ENCODE measurements at regions not wholly inside any gene's neighbourhood (a gene's known extent, or its start where the extent isn't known, plus 50 kb on each side); places are given as distances from the start of the nearest gene placed in this dataset.

DNA sequence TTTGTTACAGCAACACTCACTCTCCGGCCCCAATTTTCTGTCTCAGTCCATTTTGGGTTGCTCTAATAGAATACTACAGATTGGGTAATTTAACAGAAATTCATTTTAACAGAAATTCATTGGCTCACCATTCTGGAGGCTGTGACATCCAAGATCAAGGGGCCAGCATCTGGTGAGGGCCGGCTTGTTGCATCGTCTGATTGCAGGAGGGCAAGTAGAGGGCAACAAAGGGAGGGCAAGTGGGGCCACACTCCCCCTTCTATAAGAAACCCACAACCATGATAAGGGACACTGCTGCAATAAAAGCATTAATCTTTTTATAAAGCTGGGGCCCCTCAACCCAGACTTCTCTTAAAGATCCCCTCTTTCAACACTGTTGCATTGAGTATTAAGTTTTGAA lies 260.1 kb upstream of the TMPRSS15 start:
- Histone ChIP-seq H3K4me2 (ENCODE audit: low read length) (no peak overlapping the region), H3K79me2 (ENCODE audit: insufficient read depth, low read length) (no peaks in the 10 kb centered on the region), H3K4me1 (ENCODE audit: insufficient read depth, low read length) (no peaks in the 10 kb centered on the region), H3K4me3 (ENCODE audit: insufficient read depth, low read depth, low read length) (no peak overlapping the region), H3K36me3 (ENCODE audit: insufficient read depth, low read length) (no peaks in the 10 kb centered on the region), H3K9ac (ENCODE audit: low read length) (no peak overlapping the region), H3K27me3 (ENCODE audit: insufficient read depth, low read length) (no peaks in the 10 kb centered on the region), H3K9me3 (ENCODE audit: insufficient read depth, low read depth, low read length) (no peaks in the 10 kb centered on the region), H4K20me1 (ENCODE audit: insufficient read depth, low read length) (no peaks in the 10 kb centered on the region), H3K27ac (ENCODE audit: low read depth, low read length) (no peak overlapping the region), H2AFZ (ENCODE audit: low read depth, low read length) (no peak overlapping the region)
- DNase-seq (ENCODE audit: low read depth) (no peak), FAIRE-seq (no peak)
- Mint-ChIP-seq H3K9me3 (ENCODE audit: unreplicated experiment) (no peaks in the 10 kb centered on the region), H3K27me3 (ENCODE audit: low read depth, unreplicated experiment) (no peaks in the 10 kb centered on the region), H3K27ac (ENCODE audit: unreplicated experiment) (no peak overlapping the region), H3K36me3 (ENCODE audit: low read depth, unreplicated experiment) (no peaks in the 10 kb centered on the region), H3K4me1 (ENCODE audit: low read depth, unreplicated experiment) (peaks cover 8% of the 10 kb centered on the region), H3K4me3 (ENCODE audit: unreplicated experiment) (no peak overlapping the region)
- TF ChIP-seq CTCF (IDR thresholded peaks at IDR 0.05; ENCODE audit: insufficient read depth, low read depth, low read length) (no peak), EZH2 (IDR thresholded peaks at IDR 0.05; ENCODE audit: insufficient read depth, low read length) (no peak)

DNA sequence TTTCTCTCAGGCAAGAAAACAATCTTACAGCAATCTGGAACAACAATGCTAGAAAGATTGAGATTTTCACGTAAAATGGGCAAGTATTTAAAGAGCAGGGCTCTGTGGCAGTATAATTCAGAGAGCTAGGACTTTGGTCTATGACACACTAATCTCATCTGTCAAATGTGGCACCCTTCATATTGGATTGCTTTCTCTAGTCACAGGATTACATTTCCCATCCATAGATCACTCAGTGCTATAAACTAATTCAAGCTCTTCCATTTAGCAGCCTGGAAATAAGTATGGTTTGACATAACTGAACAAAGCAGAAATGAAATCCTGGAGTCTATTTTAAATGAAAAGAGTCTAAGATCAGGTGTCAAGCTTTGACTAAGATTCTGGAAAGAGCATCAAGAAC lies 263.1 kb upstream of the TMPRSS15 start:
- Histone ChIP-seq H3K79me2 (ENCODE audit: insufficient read depth, low read length) (no peaks in the 10 kb centered on the region), H3K9ac (ENCODE audit: low read length) (no peak overlapping the region), H3K4me2 (ENCODE audit: low read length) (no peak overlapping the region), H3K27me3 (ENCODE audit: insufficient read depth, low read length) (no peaks in the 10 kb centered on the region), H3K4me3 (ENCODE audit: insufficient read depth, low read depth, low read length) (no peak overlapping the region), H3K36me3 (ENCODE audit: insufficient read depth, low read length) (no peaks in the 10 kb centered on the region), H3K4me1 (ENCODE audit: insufficient read depth, low read length) (no peaks in the 10 kb centered on the region), H3K27ac (ENCODE audit: low read depth, low read length) (no peak overlapping the region), H3K9me3 (ENCODE audit: insufficient read depth, low read depth, low read length) (no peaks in the 10 kb centered on the region), H2AFZ (ENCODE audit: low read depth, low read length) (no peak overlapping the region), H4K20me1 (ENCODE audit: insufficient read depth, low read length) (no peaks in the 10 kb centered on the region)
- DNase-seq (ENCODE audit: low read depth) (no peak), FAIRE-seq (no peak)
- no peak overlapping the region for H3K4me3 Mint-ChIP-seq (ENCODE audit: unreplicated experiment)
- no peaks in the 10 kb centered on the region for H3K36me3 Mint-ChIP-seq (ENCODE audit: low read depth, unreplicated experiment)
- peaks cover 4% of the 10 kb centered on the region for H3K9me3 Mint-ChIP-seq (ENCODE audit: unreplicated experiment)
- H3K4me1 Mint-ChIP-seq (ENCODE audit: low read depth, unreplicated experiment) = peaks cover 8% of the 10 kb centered on the region
- H3K27me3 Mint-ChIP-seq (ENCODE audit: low read depth, unreplicated experiment) = no peaks in the 10 kb centered on the region
- no peak for TF ChIP-seq CTCF (IDR thresholded peaks at IDR 0.05; ENCODE audit: insufficient read depth, low read depth, low read length)
- TF ChIP-seq EZH2 (IDR thresholded peaks at IDR 0.05; ENCODE audit: insufficient read depth, low read length) = no peak
- no peak overlapping the region for H3K27ac Mint-ChIP-seq (ENCODE audit: unreplicated experiment)

DNA sequence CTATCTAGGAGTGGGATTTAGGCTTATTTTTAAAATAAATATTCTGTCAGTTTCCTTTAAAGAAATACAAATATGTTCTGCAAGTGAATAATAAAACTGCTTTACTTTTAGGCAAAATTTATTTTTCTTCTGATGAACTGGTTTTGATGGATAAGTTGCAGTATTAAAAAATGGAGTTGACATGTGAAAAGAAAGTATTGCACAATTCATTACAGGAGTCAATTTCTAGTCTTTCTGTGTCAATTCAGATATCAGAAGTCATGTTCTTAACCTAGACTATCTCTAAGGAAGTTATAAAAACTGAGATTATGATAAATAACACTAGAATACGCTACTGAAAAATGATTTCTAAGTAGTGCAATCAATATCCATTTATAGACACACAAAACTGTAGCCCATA lies 270.2 kb upstream of the TMPRSS15 start:
- H3K27me3 ChIP-seq (ENCODE audit: insufficient read depth, low read length) = no peaks in the 10 kb centered on the region
- H3K36me3 ChIP-seq (ENCODE audit: insufficient read depth, low read length) = no peaks in the 10 kb centered on the region
- no peak for FAIRE-seq
- Mint-ChIP-seq H3K27ac (ENCODE audit: unreplicated experiment) (no peak overlapping the region), H3K27me3 (ENCODE audit: low read depth, unreplicated experiment) (no peaks in the 10 kb centered on the region), H3K4me1 (ENCODE audit: low read depth, unreplicated experiment) (no peaks in the 10 kb centered on the region), H3K36me3 (ENCODE audit: low read depth, unreplicated experiment) (no peaks in the 10 kb centered on the region), H3K9me3 (ENCODE audit: unreplicated experiment) (peaks cover 4% of the 10 kb centered on the region), H3K4me3 (ENCODE audit: unreplicated experiment) (no peak overlapping the region)
- H3K4me3 ChIP-seq (ENCODE audit: insufficient read depth, low read depth, low read length) = no peak overlapping the region
- H3K9me3 ChIP-seq (ENCODE audit: insufficient read depth, low read depth, low read length) = no peaks in the 10 kb centered on the region
- DNase-seq (ENCODE audit: low read depth) = no peak
- no peak overlapping the region for H2AFZ ChIP-seq (ENCODE audit: low read depth, low read length)
- TF ChIP-seq CTCF (IDR thresholded peaks at IDR 0.05; ENCODE audit: insufficient read depth, low read depth, low read length) (no peak), EZH2 (IDR thresholded peaks at IDR 0.05; ENCODE audit: insufficient read depth, low read length) (no peak)
- H3K79me2 ChIP-seq (ENCODE audit: insufficient read depth, low read length) = no peaks in the 10 kb centered on the region
- H3K9ac ChIP-seq (ENCODE audit: low read length) = no peak overlapping the region
- no peaks in the 10 kb centered on the region for H4K20me1 ChIP-seq (ENCODE audit: insufficient read depth, low read length)
- no peaks in the 10 kb centered on the region for H3K4me1 ChIP-seq (ENCODE audit: insufficient read depth, low read length)
- H3K27ac ChIP-seq (ENCODE audit: low read depth, low read length) = no peak overlapping the region
- no peak overlapping the region for H3K4me2 ChIP-seq (ENCODE audit: low read length)

Measured in astrocyte (in vitro differentiated cells and primary cell).